Parathyroid adenoma (tissue), 2 donors: ENCODE measurements at regions not wholly inside any gene's neighbourhood (a gene's known extent, or its start where the extent isn't known, plus 50 kb on each side); places are given as distances from the start of the nearest gene placed in this dataset.

ENCODE experiments used
- H2AFZ ChIP-seq: fragments of 300-600 bp; sonication (generic); one replicate; pipeline ENCODE4 v1.7.0; 2017; ENCODE audit warnings: antibody characterized with exemption, mild to moderate bottlenecking
- H3K27ac ChIP-seq: fragments of 300-600 bp; sonication (generic); one replicate; pipeline ENCODE4 v1.7.0; 2017
- H3K27me3 ChIP-seq: fragments of 300-600 bp; sonication (generic); one replicate; pipeline ENCODE4 v1.7.0; 2017; ENCODE audit warnings: low read length; ENCODE audit not compliant: control insufficient read depth, insufficient read depth
- H3K36me3 ChIP-seq: fragments of 300-600 bp; sonication (generic); one replicate; pipeline ENCODE4 v1.7.0; 2017; ENCODE audit warnings: low read length; ENCODE audit not compliant: control insufficient read depth, insufficient read depth
- H3K4me1 ChIP-seq: fragments of 300-600 bp; sonication (generic); one replicate; pipeline ENCODE4 v1.7.0; 2017; ENCODE audit warnings: control low read depth
- H3K4me2 ChIP-seq: fragments of 300-600 bp; sonication (generic); one replicate; pipeline ENCODE4 v1.7.0; 2017; ENCODE audit warnings: low read length
- H3K4me3 ChIP-seq: fragments of 300-600 bp; sonication (generic); one replicate; pipeline ENCODE4 v1.7.0; 2017; ENCODE audit warnings: low read depth, low read length
- H3K79me2 ChIP-seq: fragments of 300-600 bp; sonication (generic); one replicate; pipeline ENCODE4 v1.7.0; 2017; ENCODE audit warnings: control low read depth
- H3K9ac ChIP-seq: fragments of 300-600 bp; sonication (generic); one replicate; pipeline ENCODE4 v1.7.0; 2017; ENCODE audit warnings: mild to moderate bottlenecking
- H3K9me3 ChIP-seq: fragments of 300-600 bp; sonication (generic); one replicate; pipeline ENCODE4 v1.7.0; 2017; ENCODE audit warnings: low read length; ENCODE audit not compliant: control insufficient read depth
- TF ChIP-seq, protein P1 (sequence below): fragments of 300-600 bp; sonication (generic); IDR thresholded peaks from one replicate; pipeline ENCODE4 v1.7.0; 2017; ENCODE audit warnings: antibody characterized with exemption, mild to moderate bottlenecking
- donor health status: primary hyperparathyroidism.

DNA sequence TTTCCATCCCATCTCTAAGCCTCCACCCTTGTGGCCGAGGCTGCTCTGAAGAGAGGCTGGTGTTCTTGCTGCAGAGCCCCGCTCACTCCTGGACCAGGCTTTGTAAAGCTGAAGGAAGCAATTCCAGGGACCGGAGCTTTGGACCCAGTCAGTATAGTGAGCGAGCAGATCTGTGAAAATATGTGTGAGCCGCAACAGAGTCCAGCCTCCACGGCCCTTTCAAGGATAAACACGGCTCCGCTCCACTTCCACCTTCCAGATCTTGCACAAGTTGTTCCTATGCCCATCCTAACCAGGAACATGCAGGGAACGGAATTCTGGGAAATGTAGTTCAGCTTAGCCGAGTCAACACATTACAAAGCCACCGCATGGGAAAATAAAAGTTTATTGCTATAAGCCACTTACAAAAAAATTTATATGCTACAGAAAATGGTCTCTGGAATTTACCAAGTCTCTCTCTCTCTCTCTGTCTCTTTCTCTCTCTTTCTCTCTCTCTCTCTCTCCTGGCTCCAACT, 151.7 kb upstream of the ZNF521 start:
- no peak overlapping the region for H3K4me3 ChIP-seq
- H3K4me2 ChIP-seq = peak overlapping the region; percentile 58
- peaks cover 4% of the 10 kb centered on the region for H3K9me3 ChIP-seq
- no peaks in the 10 kb centered on the region for H3K4me1 ChIP-seq
- peak overlapping the region; percentile 44 for H2AFZ ChIP-seq
- no peak overlapping the region for H3K27ac ChIP-seq
- TF ChIP-seq, protein P1, sequence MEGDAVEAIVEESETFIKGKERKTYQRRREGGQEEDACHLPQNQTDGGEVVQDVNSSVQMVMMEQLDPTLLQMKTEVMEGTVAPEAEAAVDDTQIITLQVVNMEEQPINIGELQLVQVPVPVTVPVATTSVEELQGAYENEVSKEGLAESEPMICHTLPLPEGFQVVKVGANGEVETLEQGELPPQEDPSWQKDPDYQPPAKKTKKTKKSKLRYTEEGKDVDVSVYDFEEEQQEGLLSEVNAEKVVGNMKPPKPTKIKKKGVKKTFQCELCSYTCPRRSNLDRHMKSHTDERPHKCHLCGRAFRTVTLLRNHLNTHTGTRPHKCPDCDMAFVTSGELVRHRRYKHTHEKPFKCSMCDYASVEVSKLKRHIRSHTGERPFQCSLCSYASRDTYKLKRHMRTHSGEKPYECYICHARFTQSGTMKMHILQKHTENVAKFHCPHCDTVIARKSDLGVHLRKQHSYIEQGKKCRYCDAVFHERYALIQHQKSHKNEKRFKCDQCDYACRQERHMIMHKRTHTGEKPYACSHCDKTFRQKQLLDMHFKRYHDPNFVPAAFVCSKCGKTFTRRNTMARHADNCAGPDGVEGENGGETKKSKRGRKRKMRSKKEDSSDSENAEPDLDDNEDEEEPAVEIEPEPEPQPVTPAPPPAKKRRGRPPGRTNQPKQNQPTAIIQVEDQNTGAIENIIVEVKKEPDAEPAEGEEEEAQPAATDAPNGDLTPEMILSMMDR = no peak
- no peaks in the 10 kb centered on the region for H3K36me3 ChIP-seq
- H3K9ac ChIP-seq = no peak overlapping the region
- H3K79me2 ChIP-seq = no peaks in the 10 kb centered on the region
- no peaks in the 10 kb centered on the region for H3K27me3 ChIP-seq

DNA sequence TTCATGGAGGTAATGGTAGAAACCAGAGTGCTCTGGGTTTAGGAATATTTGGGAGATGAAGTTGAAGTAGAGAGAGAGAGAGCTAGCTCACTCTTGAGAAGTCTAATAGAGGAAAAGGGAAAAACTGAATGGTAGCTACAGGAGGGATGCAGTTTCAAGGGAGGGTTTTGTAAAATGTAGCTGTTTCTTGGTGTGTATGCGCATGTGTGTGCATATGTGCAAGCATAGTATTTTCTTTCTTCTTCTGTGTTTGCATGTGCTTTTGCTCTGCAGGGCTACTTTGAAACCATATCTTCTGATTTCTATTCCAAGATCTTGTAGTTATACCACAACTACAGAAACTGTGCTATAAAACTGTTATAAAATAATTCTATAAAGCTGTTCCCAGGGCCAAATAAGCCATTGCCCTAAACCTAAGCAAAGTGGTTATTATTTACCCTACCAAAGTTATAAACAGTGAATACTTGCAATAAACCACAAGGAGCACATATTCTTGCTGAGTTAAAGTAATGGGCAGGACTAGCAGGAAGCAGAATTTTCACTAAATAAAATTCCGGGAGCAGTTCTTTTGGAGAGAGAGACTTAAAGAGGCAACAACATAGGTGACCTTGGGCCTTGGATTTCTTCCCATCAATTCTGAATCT, 145.3 kb upstream of the ZNF521 start:
- Histone ChIP-seq H3K9ac (no peak overlapping the region), H3K36me3 (no peaks in the 10 kb centered on the region), H3K27me3 (no peaks in the 10 kb centered on the region), H2AFZ (no peak overlapping the region), H3K79me2 (no peaks in the 10 kb centered on the region), H3K4me1 (no peaks in the 10 kb centered on the region), H3K4me3 (no peak overlapping the region), H3K27ac (no peak overlapping the region), H3K4me2 (no peak overlapping the region), H3K9me3 (peaks cover 4% of the 10 kb centered on the region)
- TF ChIP-seq, protein P1 = no peak

DNA sequence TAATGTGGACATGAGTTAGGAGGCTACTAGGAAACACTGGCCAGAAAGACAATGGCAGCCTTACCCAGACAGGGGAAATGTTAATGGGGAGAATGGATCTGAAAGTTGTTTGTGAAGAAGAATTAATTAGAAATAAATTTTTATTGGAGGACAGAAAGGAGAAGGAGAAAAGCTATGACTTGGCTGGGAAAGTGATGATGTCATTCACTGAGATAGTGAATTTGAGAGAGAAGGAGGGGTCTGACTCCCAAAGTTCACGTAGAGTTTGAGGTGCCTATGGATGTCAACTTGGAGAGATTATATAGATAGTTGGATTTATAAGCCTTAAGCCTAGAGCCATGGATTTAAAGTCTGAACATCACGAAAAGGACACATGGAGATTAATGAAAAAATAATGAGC, 144.6 kb upstream of the ZNF521 start:
- H3K9ac ChIP-seq = no peak overlapping the region
- H3K27me3 ChIP-seq = no peaks in the 10 kb centered on the region
- no peak overlapping the region for H3K4me3 ChIP-seq
- no peaks in the 10 kb centered on the region for H3K79me2 ChIP-seq
- H3K36me3 ChIP-seq = no peaks in the 10 kb centered on the region
- H3K27ac ChIP-seq = no peak overlapping the region
- TF ChIP-seq, protein P1 = no peak
- no peak overlapping the region for H3K4me2 ChIP-seq
- H3K9me3 ChIP-seq = peaks cover 4% of the 10 kb centered on the region
- H2AFZ ChIP-seq = no peak overlapping the region
- H3K4me1 ChIP-seq = no peaks in the 10 kb centered on the region

DNA sequence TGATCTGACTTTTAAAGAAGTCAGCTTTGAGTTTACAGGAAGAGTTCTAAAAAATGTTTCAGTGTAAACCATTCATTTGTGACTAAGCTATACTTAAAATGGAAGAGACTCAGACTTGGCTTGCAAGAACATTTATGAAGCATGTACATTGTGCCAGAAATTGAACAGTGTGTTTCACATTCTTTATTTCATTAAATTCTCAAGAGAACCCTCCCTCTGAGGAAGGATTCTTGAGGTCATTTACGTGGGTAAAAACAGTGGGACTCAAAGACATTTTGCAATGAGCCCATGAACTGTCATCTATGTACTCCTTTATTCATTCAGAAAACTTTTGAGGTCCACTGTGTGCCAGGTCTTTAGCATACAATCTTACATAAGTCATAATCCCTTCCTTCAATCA, 143.6 kb upstream of the ZNF521 start:
- Histone ChIP-seq H3K9ac (no peak overlapping the region), H3K27me3 (no peaks in the 10 kb centered on the region)
- TF ChIP-seq, protein P1 = no peak

DNA sequence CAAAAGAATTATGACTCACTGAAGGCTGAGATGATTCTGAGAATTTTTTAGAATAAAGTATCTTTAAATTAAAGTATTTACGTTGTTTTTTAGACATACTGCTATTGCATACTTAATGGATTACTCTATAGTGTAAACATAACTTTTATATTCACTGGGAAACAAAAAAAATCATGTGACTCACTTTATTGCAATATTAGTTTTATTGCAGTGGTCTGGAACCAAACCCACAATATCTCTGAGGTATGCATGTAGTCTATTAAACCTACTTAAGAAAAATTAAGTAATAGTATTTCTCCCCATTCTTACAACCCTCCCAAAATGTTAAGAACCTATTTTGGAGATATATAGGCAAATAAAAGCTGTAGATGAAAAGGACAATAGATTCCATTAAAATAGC, 142.9 kb upstream of the ZNF521 start:
- H3K27ac ChIP-seq = no peak overlapping the region

More for the DNA sequence above, 143.6 kb upstream of the ZNF521 start:
- no peaks in the 10 kb centered on the region for H3K79me2 ChIP-seq
- H3K4me1 ChIP-seq = no peaks in the 10 kb centered on the region
- H3K4me2 ChIP-seq = no peak overlapping the region
- H3K36me3 ChIP-seq = no peaks in the 10 kb centered on the region
- peaks cover 4% of the 10 kb centered on the region for H3K9me3 ChIP-seq
- no peak overlapping the region for H3K27ac ChIP-seq
- H3K4me3 ChIP-seq = no peak overlapping the region
- H2AFZ ChIP-seq = no peak overlapping the region

More for the DNA sequence above, 142.9 kb upstream of the ZNF521 start:
- Histone ChIP-seq H3K36me3 (no peaks in the 10 kb centered on the region), H3K27me3 (no peaks in the 10 kb centered on the region), H3K9me3 (peaks cover 4% of the 10 kb centered on the region), H3K4me3 (no peak overlapping the region), H3K4me1 (no peaks in the 10 kb centered on the region), H3K9ac (no peak overlapping the region), H2AFZ (no peak overlapping the region), H3K79me2 (no peaks in the 10 kb centered on the region), H3K4me2 (no peak overlapping the region)
- TF ChIP-seq, protein P1 = no peak
